DND-41 (cell line): ENCODE measurements at regions not wholly inside any gene's neighbourhood (a gene's known extent, or its start where the extent isn't known, plus 50 kb on each side); places are given as distances from the start of the nearest gene placed in this dataset.

Source experiments
- EZH2 ChIP-seq: IDR thresholded peaks from 3 replicates; pipeline ENCODE4 v1.6.1; 2012; ENCODE audit warnings: borderline replicate concordance, low read depth, mild to moderate bottlenecking, moderate library complexity, low read length, inconsistent platforms; ENCODE audit not compliant: severe bottlenecking
- TF ChIP-seq, protein P1 (sequence below): IDR thresholded peaks from 2 replicates; pipeline ENCODE4 v1.5.1; 2012; ENCODE audit warnings: borderline replicate concordance, low read length, moderate library complexity, mild to moderate bottlenecking; ENCODE audit not compliant: poor library complexity, severe bottlenecking; ENCODE audit errors: extremely low read depth

GRCh38 chr3:99128725-99129505, 227.4 kb upstream of the DCBLD2 start:
- TF ChIP-seq, protein P1, sequence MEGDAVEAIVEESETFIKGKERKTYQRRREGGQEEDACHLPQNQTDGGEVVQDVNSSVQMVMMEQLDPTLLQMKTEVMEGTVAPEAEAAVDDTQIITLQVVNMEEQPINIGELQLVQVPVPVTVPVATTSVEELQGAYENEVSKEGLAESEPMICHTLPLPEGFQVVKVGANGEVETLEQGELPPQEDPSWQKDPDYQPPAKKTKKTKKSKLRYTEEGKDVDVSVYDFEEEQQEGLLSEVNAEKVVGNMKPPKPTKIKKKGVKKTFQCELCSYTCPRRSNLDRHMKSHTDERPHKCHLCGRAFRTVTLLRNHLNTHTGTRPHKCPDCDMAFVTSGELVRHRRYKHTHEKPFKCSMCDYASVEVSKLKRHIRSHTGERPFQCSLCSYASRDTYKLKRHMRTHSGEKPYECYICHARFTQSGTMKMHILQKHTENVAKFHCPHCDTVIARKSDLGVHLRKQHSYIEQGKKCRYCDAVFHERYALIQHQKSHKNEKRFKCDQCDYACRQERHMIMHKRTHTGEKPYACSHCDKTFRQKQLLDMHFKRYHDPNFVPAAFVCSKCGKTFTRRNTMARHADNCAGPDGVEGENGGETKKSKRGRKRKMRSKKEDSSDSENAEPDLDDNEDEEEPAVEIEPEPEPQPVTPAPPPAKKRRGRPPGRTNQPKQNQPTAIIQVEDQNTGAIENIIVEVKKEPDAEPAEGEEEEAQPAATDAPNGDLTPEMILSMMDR: no peak
- no peak for TF ChIP-seq EZH2
